ENCODE measurements at regions not wholly inside any gene's neighbourhood (a gene's known extent, or its start where the extent isn't known, plus 50 kb on each side); places are given as distances from the start of the nearest gene placed in this dataset.

DNA sequence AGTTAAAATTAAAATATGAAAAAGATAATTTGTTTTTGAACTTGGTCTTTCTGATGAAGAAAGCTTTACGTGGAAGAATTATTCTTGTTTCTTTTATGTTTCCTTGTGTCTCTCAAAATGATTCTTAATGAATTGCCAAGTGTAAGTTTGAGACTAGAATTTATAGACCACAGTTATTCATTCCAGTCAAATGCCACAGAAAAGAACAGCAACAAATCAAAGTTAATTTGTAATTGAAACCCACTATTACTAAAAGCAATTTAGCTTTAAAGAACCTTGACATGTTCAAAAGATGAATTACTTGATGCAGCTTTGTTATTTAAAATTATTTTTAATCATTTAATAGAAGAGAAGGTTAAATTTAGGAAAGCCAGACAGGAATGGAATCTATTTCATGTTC is 1277.7 kb upstream of the NUDT12 start:
- TF ChIP-seq, protein P1, sequence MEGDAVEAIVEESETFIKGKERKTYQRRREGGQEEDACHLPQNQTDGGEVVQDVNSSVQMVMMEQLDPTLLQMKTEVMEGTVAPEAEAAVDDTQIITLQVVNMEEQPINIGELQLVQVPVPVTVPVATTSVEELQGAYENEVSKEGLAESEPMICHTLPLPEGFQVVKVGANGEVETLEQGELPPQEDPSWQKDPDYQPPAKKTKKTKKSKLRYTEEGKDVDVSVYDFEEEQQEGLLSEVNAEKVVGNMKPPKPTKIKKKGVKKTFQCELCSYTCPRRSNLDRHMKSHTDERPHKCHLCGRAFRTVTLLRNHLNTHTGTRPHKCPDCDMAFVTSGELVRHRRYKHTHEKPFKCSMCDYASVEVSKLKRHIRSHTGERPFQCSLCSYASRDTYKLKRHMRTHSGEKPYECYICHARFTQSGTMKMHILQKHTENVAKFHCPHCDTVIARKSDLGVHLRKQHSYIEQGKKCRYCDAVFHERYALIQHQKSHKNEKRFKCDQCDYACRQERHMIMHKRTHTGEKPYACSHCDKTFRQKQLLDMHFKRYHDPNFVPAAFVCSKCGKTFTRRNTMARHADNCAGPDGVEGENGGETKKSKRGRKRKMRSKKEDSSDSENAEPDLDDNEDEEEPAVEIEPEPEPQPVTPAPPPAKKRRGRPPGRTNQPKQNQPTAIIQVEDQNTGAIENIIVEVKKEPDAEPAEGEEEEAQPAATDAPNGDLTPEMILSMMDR (IDR thresholded peaks at IDR 0.05): no peak
- no peak for TF ChIP-seq POLR2A (IDR thresholded peaks at IDR 0.05)
